Astrocyte (in vitro differentiated cells and primary cell): ENCODE measurements at regions not wholly inside any gene's neighbourhood (a gene's known extent, or its start where the extent isn't known, plus 50 kb on each side); places are given as distances from the start of the nearest gene placed in this dataset.

Source experiments
- EZH2 ChIP-seq: IDR thresholded peaks from 2 replicates; pipeline ENCODE4 v1.6.1; 2012; ENCODE audit warnings: mild to moderate bottlenecking, low read length, inconsistent platforms; ENCODE audit not compliant: insufficient read depth
- TF ChIP-seq, protein P1 (sequence below): IDR thresholded peaks from 2 replicates; pipeline ENCODE4 v1.5.1; 2011; ENCODE audit warnings: low read depth, mild to moderate bottlenecking, inconsistent platforms, low read length, moderate library complexity; ENCODE audit not compliant: insufficient read depth

DNA sequence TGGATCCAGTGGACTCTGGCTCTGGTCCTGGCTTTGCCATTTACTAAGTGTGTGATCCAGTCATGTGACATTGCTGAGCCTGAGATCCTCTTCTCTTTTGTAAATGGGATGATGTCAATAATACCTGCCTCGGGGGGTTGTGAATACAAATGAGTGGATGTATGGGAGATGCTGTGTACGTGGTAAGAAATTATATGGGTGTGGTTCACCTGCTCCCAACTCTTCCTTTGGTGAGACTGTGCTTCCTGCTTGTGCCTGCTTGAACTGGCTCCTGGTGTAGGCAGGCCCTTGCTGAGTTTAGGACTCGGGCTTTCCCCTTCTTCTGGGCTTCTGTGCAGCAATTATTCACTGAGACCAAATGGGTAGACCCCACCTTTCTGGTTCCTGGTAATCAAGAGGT lies 189.5 kb upstream of the FRMD6 start:
- no peak for TF ChIP-seq EZH2
- TF ChIP-seq, protein P1, sequence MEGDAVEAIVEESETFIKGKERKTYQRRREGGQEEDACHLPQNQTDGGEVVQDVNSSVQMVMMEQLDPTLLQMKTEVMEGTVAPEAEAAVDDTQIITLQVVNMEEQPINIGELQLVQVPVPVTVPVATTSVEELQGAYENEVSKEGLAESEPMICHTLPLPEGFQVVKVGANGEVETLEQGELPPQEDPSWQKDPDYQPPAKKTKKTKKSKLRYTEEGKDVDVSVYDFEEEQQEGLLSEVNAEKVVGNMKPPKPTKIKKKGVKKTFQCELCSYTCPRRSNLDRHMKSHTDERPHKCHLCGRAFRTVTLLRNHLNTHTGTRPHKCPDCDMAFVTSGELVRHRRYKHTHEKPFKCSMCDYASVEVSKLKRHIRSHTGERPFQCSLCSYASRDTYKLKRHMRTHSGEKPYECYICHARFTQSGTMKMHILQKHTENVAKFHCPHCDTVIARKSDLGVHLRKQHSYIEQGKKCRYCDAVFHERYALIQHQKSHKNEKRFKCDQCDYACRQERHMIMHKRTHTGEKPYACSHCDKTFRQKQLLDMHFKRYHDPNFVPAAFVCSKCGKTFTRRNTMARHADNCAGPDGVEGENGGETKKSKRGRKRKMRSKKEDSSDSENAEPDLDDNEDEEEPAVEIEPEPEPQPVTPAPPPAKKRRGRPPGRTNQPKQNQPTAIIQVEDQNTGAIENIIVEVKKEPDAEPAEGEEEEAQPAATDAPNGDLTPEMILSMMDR = no peak
